Sigmoid colon (tissue), 6 donors: ENCODE measurements at regions not wholly inside any gene's neighbourhood (a gene's known extent, or its start where the extent isn't known, plus 50 kb on each side); places are given as distances from the start of the nearest gene placed in this dataset.

Experiments used
- DNase-seq: peaks from one replicate; pipeline ENCODE4 v3.0.0-alpha.2; 2019
- H3K27ac ChIP-seq, 4 donors: fragments of 200-600 bp; sonication (generic); one replicate each; pipeline ENCODE4 v1.5.1; 2016 to 2019; ENCODE audit warnings: mild to moderate bottlenecking in 1 of 4
- H3K27me3 ChIP-seq, 3 donors: fragments of 200-600 bp; sonication (generic); one replicate each; pipeline ENCODE4 v1.5.1; 2019; ENCODE audit warnings: mild to moderate bottlenecking in 1 of 3
- H3K36me3 ChIP-seq, 4 donors: fragments of 200-600 bp; sonication (generic); one replicate each; pipeline ENCODE4 v1.5.1; 2016 to 2019
- H3K4me1 ChIP-seq, 4 donors: fragments of 200-600 bp; sonication (generic); one replicate each; pipeline ENCODE4 v1.5.1; 2017 to 2019
- H3K4me3 ChIP-seq, 4 donors: fragments of 200-600 bp; sonication (generic); one replicate each; pipeline ENCODE4 v1.5.1; 2017 to 2019; ENCODE audit warnings: mild to moderate bottlenecking in 2 of 4, moderate library complexity in 1 of 4
- H3K9me3 ChIP-seq, 4 donors: fragments of 200-600 bp in 3 of 4; sonication (generic) in 3 of 4; one replicate each; pipeline versions ENCODE4 v1.5.1 to v1.6.1; 2013 to 2019
- EP300 ChIP-seq, 4 donors: sonication (generic); formaldehyde crosslinking; IDR thresholded peaks; one replicate each; pipeline ENCODE4 v1.6.1; 2017; ENCODE audit warnings: antibody characterized with exemption in 4 of 4
- POLR2A ChIP-seq, 2 donors: fragments of 450-650 bp; IDR thresholded peaks; one replicate each; pipeline ENCODE4 v1.6.1; 2016; ENCODE audit warnings: antibody characterized with exemption in 2 of 2, mild to moderate bottlenecking in 2 of 2, moderate library complexity in 2 of 2
- POLR2AphosphoS5 ChIP-seq, 4 donors: sonication (generic); formaldehyde crosslinking; IDR thresholded peaks; one replicate each; pipeline ENCODE4 v1.6.1; 2017; ENCODE audit warnings: antibody characterized with exemption in 4 of 4
- WGBS, 2 donors: extraction: QIAGEN DNeasy Blood & Tissue Kit; methylation state at CpG; one replicate each; pipeline ENCODE4 v1.1.7; 2013; 5-methylcytosine and 5-hydroxymethylcytosine counted together
- intact Hi-C: fragments of 100-400 bp; cut with DNase I; formaldehyde crosslinking; loops from one replicate; pipeline ENCODE4 v1.15.1; 2023
- TF ChIP-seq, protein P1 (sequence below), 4 experiments: fragments of 450-650 bp in 3 of 4; fragments of 200-600 bp in 1 of 4; IDR thresholded peaks; one replicate each; pipeline ENCODE4 v1.5.1; 2016 to 2019; ENCODE audit warnings: antibody characterized with exemption in 4 of 4, mild to moderate bottlenecking in 3 of 4, moderate library complexity in 2 of 4
- donor health status: healthy with polysubstance abuse.
- donor health status: healthy.

DNA sequence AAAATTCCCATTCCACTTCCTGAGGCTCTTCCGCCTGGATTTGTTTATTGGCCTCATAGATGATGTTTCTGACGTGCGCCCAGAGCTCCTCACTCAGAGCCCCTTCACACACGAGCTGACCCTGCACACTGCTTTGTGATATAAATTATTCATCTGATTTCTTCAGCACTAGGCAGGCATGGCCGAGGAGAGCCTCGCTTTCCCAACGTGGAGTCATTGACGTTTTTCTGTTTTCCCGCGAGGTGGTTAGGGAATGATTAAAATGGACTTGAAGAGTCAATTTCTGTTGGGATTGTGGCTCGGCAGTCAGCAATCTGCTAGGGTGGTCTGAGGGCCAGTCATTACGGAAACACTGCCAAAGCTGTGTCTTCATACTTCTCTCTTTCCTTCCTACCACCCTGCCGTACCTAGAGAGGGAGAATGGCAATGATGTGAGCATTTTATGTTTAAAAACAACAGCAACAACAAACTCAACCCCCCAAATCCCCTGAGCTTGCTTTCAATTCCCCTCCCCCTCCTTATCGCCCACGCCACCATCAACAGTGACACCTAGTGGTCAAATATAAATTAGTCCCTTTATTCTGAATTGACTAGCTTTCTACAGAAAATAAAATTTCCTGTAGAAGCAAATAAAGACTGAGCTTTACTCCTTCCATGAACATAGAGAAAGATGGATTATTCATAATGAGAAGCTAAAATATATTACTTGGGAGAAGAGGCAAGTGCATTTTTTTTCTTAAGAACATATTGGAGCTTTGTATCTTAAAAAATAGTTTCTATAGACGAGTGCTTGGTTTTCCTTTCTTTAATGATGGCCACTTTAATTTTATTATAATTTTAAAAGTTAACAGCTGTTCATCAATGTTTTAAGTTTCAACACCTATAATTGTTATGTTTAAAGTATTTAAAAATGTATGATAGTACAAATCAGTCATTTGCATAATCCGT, 285.1 kb downstream of the MTX2 start:
- peak overlapping the region; percentile 29 to 49 (median 38) for H3K4me3 ChIP-seq
- no peaks in the 10 kb centered on the region for H3K9me3 ChIP-seq
- 8 to 11% methylated on average over 17 of the region's 17 CpGs for WGBS, 2 donors
- H3K36me3 ChIP-seq, result no peaks in the 10 kb centered on the region
- H3K27me3 ChIP-seq, result no peaks in the 10 kb centered on the region
- H3K27ac ChIP-seq, result peak overlapping the region; percentile 50 to 72 (median 67)
- H3K4me1 ChIP-seq, result peaks cover 0 to 26% (median 19%) of the 10 kb centered on the region in 4 donors
- DNase-seq, result peak; percentile 68
- TF ChIP-seq, protein P1, sequence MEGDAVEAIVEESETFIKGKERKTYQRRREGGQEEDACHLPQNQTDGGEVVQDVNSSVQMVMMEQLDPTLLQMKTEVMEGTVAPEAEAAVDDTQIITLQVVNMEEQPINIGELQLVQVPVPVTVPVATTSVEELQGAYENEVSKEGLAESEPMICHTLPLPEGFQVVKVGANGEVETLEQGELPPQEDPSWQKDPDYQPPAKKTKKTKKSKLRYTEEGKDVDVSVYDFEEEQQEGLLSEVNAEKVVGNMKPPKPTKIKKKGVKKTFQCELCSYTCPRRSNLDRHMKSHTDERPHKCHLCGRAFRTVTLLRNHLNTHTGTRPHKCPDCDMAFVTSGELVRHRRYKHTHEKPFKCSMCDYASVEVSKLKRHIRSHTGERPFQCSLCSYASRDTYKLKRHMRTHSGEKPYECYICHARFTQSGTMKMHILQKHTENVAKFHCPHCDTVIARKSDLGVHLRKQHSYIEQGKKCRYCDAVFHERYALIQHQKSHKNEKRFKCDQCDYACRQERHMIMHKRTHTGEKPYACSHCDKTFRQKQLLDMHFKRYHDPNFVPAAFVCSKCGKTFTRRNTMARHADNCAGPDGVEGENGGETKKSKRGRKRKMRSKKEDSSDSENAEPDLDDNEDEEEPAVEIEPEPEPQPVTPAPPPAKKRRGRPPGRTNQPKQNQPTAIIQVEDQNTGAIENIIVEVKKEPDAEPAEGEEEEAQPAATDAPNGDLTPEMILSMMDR (IDR thresholded peaks at IDR 0.05), result peak; percentile 77 to 87 (median 82)
- no peak for TF ChIP-seq EP300 (IDR thresholded peaks at IDR 0.05)
- TF ChIP-seq POLR2A (IDR thresholded peaks at IDR 0.05), result no peak
- peak in 1 of 4 donors; percentile 24 for TF ChIP-seq POLR2AphosphoS5 (IDR thresholded peaks at IDR 0.05)
- intact Hi-C loops, result loop anchor here (1.0 to 10.0 kb wide), 6 partner anchors 84 to 1370 kb away; partner anchors contain the start of genes ATP5MC3 and MTX2

DNA sequence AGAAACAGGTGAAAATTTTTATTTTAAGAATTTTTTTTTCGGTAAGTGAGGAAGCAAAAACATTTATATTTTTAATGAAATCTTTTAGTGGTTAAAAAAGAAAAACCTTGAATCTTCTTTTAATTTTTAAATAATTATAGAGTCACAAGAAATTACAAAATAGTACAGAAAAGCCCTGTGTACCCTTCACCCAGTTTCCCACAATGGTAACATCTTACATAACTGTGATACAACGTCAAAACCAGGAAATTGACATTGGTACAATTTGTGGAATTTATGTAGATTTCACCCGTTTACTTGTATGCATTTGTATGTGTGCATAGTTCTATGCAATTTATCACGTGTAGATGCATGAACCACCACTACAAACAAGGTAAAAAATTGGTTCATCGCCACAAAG, 285.9 kb downstream of the MTX2 start:
- Histone ChIP-seq H3K36me3 (no peaks in the 10 kb centered on the region), H3K4me3 (no peak overlapping the region), H3K9me3 (no peaks in the 10 kb centered on the region), H3K27ac (no peak overlapping the region), H3K4me1 (peaks cover 0 to 26% (median 19%) of the 10 kb centered on the region in 4 donors), H3K27me3 (no peaks in the 10 kb centered on the region)
- intact Hi-C loops, result loop anchor here (2.0 to 10.0 kb wide), 3 partner anchors 84 to 1370 kb away; partner anchors contain the start of gene ATP5MC3
- DNase-seq, result no peak
- WGBS, 2 donors, result 44 to 70% methylated on average over 5 of the region's 5 CpGs
- TF ChIP-seq POLR2A (IDR thresholded peaks at IDR 0.05), result no peak

DNA sequence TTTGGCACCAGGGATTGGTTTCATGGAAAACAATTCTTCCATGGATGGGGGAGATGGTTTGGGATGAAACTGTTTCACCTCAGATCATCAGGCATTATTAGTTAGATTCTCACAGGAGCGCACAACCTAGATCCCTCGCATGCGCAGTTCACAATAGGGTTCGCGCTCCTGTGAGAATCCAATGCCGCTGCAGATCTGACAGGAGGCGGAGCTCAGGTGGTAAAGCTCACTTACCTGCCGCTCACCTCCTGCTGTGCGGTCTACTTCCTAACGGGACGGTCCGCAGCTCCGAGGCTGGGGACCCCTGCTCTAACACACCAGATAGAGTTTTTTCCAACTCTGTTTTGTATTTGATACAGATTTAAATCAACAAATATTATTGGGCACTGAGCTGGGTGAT, 286.5 kb downstream of the MTX2 start:
- DNase-seq, result no peak
- intact Hi-C loops, result loop anchor here (2.0 to 10.0 kb wide), 3 partner anchors 83 to 1371 kb away; partner anchors contain the start of gene ATP5MC3
- peaks cover 0 to 26% (median 19%) of the 10 kb centered on the region in 4 donors for H3K4me1 ChIP-seq
- H3K9me3 ChIP-seq, result no peaks in the 10 kb centered on the region
- H3K4me3 ChIP-seq, result no peak overlapping the region
- H3K27ac ChIP-seq, result no peak overlapping the region
- no peaks in the 10 kb centered on the region for H3K27me3 ChIP-seq
- WGBS, 2 donors, result 40 to 70% methylated on average over 13 of the region's 13 CpGs
- TF ChIP-seq, protein P1 (IDR thresholded peaks at IDR 0.05), result no peak
- no peak for TF ChIP-seq POLR2A (IDR thresholded peaks at IDR 0.05)
- no peak for TF ChIP-seq EP300 (IDR thresholded peaks at IDR 0.05)
- TF ChIP-seq POLR2AphosphoS5 (IDR thresholded peaks at IDR 0.05), result no peak
- no peaks in the 10 kb centered on the region for H3K36me3 ChIP-seq

DNA sequence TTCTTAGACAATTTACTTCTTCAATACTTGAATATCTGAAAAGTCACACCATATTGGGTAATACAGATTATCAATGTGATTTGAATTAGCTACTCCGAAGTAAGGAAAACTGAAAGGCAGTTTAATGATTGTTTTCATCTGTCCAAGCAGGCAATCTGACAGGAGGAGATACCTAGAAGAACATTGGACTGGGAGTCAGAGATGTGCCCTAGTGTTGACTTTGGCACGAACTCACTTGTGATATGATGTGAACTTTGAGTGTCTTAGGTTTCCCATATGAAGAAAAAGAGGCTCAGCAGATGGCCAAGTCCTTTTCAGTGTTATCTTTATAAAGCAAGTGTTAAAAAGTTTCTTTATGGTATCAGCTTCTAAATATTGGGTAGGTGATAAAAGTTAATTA, 287.1 kb downstream of the MTX2 start:
- H3K4me3 ChIP-seq, result no peak overlapping the region
- H3K27me3 ChIP-seq, result no peaks in the 10 kb centered on the region
- H3K36me3 ChIP-seq, result no peaks in the 10 kb centered on the region
- TF ChIP-seq, protein P1 (IDR thresholded peaks at IDR 0.05), result no peak
- TF ChIP-seq POLR2AphosphoS5 (IDR thresholded peaks at IDR 0.05) (no peak), EP300 (IDR thresholded peaks at IDR 0.05) (no peak), POLR2A (IDR thresholded peaks at IDR 0.05) (no peak)
- H3K9me3 ChIP-seq, result no peaks in the 10 kb centered on the region
- DNase-seq, result no peak
- WGBS, 2 donors, result 10 to 49% methylated on average over 2 of the region's 2 CpGs
- peaks cover 0 to 26% (median 19%) of the 10 kb centered on the region in 4 donors for H3K4me1 ChIP-seq
- H3K27ac ChIP-seq, result no peak overlapping the region
- intact Hi-C loops, result loop anchor here (10.0 kb wide), 1 partner anchor 1372 kb away; the partner anchor contains the start of gene ATP5MC3

DNA sequence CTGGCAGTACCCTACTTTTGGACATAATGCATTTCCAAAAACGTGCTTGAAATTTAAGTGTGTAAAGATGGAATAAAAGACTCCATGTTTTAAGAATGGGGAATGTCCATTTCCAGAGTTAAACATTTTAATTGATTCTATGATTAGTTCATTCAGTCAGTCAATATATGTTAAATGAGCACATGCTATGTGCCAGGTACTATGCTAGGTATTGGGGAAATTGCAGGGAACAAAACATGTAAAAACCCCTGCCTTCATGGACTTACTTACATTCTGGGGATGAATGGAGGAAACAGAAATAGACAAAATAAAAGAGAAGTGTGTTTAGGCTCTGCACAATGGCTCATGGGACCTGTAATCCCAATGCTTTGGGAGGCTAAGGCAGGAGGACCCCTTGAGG, 288.6 kb downstream of the MTX2 start:
- Histone ChIP-seq H3K4me1 (peaks cover 0 to 18% (median 11%) of the 10 kb centered on the region in 4 donors), H3K27ac (no peak overlapping the region), H3K36me3 (no peaks in the 10 kb centered on the region), H3K4me3 (no peak overlapping the region), H3K27me3 (no peaks in the 10 kb centered on the region), H3K9me3 (no peaks in the 10 kb centered on the region)
- intact Hi-C loops, result loop anchor here (10.0 kb wide), 1 partner anchor 1373 kb away; the partner anchor contains the start of gene ATP5MC3
- TF ChIP-seq POLR2A (IDR thresholded peaks at IDR 0.05) (no peak), POLR2AphosphoS5 (IDR thresholded peaks at IDR 0.05) (no peak), EP300 (IDR thresholded peaks at IDR 0.05) (no peak)
- TF ChIP-seq, protein P1 (IDR thresholded peaks at IDR 0.05), result no peak
- no peak for DNase-seq
- WGBS, 2 donors, result 86 to 88% methylated on average over 1 of the region's 1 CpG
